Glomerular endothelial cell (primary cell): ENCODE measurements at regions not wholly inside any gene's neighbourhood (a gene's known extent, or its start where the extent isn't known, plus 50 kb on each side); places are given as distances from the start of the nearest gene placed in this dataset.
"Not testable (repeated sequence)": the region's sequence is repeated elsewhere in the genome, so short reads cannot be mapped to it uniquely, and the experiment has no call there.

Experiments
- DNase-seq: peaks from one replicate; pipeline ENCODE4 v3.0.0-alpha.2; 2011; ENCODE audit warnings: low read depth, low spot score; ENCODE audit errors: extremely low read depth

DNA sequence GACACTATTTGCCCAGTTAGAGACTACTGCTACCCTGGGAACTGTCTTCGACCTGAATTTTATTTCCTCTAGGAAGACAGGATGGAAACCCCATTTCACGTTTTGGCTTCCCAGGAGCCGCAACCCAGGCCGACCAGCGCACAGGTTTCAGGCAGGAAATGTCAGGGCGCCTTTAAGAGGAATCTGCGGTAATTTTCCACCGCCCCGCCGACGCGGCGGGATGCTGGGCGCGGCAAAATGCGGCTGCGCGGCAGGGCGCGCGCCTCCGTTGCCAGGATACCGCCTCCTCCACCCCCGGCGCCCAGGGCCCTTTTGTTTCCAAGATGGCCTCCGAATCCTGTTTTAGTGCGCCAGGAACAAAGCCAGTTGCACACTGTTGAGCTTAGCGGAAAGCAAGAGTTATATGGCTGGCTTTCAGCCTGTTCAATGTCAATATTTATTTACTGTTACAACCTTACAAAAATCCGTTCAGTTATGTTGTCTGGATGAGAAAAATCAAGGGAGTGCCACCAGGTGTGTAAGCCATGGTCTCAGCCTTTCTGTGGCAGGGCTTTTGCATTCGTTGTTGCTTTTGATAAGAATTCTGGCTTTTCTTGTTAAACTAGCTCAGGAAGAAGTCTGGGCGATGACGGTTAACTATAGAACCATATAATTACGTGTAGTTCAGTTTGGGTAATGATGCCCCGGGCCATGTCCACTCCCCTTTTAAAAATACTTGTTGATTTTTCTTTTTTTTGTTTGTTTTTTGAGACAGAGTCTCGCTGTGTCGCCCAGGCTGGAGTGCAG lies 79.7 kb upstream of the CHD2 start:
- no peak for DNase-seq

GRCh38 chr15:92821491-92822116 lies 78.5 kb upstream of the CHD2 start:
- no peak for DNase-seq

- DNase-seq, result no peak
Observed at GRCh38 chr15:92822216-92823144, 77.6 kb upstream of the CHD2 start.

DNA sequence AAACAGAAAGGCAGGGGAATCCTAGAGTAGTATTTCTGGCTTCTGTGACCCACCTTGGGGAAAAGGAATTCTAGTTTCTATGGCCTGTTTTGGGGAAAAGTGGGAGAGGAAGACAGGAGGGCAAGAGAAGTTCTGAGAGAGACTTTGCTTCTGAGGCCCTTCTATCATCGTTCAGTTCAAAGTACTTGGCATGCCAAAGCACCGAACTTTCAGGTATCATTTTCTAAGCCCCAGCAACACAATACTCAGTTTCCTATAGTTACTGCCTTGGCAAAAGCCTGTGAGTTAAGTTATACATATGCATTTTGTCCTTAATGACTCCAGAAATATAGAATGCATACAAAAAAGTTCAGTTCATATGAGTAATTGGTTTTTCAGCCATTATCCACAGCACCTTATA lies 74.1 kb upstream of the CHD2 start:
- no peak for DNase-seq

DNA sequence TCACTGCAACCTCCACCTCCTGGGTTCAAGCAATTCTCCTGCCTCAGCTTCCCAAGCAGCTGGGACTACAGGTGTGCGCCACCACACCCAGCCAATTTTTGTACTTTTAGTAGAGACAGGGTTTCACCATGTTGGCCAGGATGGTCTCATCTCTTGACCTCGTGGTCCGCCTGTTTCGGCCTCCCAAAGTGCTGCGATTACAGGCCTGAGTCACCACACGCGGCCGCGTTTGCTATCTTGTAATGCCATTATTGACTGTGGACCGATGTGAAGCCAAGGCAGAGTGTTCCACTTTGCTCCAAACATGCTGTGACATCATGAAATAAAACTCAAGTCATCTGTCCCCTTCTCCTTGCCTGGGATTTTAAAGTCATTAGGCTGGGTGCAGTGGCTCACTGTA lies 72.1 kb upstream of the CHD2 start:
- not testable (repeated sequence) for DNase-seq

GRCh38 chr15:92829875-92830274 lies 70.2 kb upstream of the CHD2 start:
- DNase-seq, result no peak

DNA sequence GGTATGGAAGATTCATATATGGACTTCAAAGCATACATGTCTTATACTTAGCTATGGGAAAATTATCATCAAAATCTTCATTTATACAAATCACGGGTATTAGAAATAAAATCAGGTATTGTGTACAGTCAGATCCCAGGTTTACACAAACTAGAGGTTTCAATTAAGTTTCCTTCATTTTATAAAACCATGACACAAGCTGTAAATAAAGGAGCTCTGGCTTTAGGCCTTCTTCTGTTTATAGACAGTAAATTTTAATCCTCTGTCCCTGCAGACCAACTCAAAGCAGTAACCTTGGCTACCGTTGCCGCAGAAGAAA lies 68.8 kb upstream of the CHD2 start:
- no peak for DNase-seq

DNA sequence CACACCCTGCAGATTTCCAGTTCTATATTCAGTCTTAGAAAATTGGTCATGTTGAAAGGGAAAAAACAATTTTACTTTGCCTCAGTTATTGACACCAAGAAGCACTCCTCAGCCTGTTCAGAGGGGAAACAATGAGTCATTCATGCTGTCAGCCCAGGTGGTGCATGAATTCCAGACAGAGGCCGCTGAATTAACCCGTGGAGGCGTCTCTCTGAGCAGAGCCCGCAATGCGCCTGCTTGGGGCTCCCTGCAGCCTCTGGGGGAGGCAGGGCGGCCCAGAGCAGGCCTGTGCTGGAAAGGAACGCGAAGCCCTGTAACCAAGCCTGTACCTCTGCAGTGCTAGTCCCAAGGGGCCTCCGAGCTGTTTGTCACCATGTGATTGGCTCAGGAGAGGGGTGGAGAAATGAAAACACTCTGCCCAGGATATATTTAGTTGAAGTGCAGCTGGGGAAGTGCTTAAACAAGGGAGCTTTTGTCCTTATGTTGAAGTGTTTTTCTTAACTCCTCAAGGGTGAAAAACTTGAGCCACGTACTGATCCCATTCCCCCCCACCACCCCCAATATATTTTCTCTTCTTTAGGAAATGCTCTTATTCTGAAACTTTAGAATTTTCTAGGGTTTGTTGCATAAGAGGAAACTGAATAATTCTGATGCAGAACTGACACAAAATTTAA lies 68.3 kb upstream of the CHD2 start:
- peak; percentile 60 for DNase-seq

DNA sequence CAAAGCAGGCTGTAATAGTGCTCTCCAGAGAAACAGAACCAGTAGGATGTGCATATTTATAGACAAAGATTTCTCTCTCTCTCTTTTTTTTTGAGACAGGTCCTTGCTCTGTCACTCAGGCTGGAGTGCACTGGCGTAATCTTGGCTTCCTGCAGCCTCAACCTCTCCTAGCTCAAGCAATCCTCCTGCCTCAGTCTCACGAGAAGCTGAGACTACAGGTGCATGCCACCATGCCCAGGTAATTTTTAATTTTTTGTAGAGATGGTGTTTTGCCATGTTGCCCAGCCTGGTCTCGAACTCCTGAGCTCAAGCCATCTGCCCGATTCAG lies 67.1 kb upstream of the CHD2 start:
- DNase-seq, result no peak

DNA sequence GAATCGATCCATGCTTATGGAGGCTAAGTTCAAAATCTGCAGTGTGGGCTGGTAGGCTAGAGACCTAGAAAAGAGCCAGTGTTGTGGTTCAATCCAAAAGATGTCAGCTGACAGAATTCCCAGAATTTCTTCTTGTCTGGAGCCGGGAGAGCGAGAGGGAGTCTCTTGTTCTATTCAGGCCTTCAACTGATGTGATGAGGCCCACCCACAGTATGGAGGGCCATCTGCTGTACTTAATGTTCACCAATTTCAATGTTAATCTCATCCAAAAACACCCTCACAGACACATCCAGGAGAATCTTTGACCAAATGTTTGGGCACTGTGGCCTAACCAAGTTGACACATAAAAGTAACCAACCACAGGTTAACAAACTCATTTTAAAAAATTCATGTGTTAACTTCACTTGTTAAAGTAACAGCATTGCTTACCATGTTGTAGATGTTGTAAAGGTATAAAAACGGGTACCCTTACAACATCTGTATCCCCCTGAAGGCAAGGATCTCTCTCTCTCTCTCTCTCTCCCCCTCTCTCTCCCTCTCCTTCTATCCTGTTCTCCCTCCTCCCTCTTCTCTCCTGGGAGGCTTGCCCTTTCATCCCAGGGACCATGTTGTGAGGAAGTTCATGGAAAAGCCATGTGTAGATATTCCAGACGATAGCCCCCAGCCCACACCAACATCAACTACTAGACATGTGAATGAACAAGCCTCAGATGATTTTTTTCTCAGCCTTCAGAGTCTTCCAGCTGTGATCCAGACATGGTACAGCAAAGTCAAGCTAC lies 66.4 kb upstream of the CHD2 start:
- no peak for DNase-seq

- no peak for DNase-seq
Observed at GRCh38 chr15:92839696-92840095, 60.4 kb upstream of the CHD2 start.

DNA sequence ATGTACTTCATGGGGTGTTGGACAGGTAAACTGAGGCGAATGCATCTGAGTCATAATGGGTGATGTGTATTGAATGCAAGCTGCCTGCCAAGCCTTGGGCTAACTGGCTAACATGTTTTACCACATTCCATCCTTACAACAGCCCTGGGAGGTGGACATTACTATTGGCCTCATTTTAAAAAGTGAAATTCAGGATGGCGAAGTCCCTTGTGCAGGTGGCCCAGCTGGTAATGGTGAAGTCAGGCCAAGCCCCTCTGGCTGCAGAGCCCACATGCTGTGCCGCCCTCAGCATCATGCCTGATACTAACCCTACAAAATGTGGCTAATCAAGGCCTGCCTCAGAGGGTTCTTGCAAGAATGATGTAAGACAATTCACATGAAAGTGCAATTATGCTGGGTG lies 60.0 kb upstream of the CHD2 start:
- no peak for DNase-seq

DNA sequence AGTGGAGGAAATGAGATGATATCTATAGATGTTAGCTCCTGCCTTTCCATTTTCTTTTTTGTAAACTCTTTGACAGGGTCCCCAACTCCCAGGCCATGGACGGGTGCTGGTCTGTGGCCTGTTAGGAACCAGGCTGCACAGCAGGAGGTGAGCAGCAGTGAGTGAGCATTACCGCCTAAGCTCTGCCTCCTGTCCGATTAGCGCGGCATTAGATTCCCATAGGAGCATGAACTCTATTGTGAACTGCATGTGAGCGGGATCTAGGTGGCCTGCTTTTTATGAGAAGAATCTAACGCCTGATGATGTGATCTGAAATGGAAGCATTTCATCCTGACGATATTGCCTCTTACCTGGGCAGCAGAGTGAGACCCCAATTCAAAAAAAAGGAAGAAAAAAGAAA lies 56.8 kb upstream of the CHD2 start:
- DNase-seq, result no peak

- no peak for DNase-seq
Observed at GRCh38 chr15:92843814-92844213, 56.3 kb upstream of the CHD2 start.

GRCh38 chr15:92845126-92845508 lies 55.0 kb upstream of the CHD2 start:
- DNase-seq, result peak; percentile 54

DNA sequence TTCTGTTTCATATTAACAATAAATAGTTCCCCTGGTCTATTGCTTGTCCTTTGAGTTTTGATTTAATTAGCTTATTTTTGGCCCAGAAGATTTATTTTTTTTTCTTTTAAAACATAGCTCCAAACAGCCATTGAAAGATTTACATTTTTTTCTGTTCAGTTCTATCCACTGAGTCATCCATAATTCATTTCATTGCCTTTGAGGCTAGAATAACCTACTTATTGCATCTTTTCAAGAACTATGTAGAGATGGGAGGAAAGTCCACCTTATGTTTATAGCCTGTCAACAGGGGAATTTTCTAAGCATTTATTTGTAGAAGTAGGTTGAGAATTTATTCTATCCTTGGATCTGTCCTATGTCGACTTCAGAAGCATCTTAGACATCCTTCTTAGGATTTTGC lies 53.4 kb upstream of the CHD2 start:
- no peak for DNase-seq

DNA sequence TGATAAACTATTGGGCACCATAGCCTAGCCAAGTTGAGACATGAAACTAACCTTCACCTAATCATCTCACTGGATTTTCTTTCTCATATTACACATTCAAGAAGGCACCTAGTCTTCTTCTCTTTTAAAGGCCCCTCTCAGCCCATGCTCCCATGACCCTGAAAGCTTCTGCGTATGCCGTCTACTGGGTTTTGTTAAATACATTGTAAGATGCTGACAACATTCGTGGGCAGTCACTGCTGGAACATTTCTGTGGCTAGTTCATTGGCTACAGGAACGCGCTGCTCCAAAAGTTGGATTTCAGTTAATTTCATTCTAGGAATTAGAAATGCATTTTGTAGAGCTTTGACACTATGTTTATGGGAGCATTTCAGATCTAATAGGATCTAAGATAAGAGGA lies 52.3 kb upstream of the CHD2 start:
- DNase-seq, result no peak

GRCh38 chr15:92848464-92848851 lies 51.7 kb upstream of the CHD2 start:
- DNase-seq, result no peak

- DNase-seq, result no peak
Observed at GRCh38 chr15:92848852-92849598, 51.1 kb upstream of the CHD2 start.

GRCh38 chr15:92850218-92850617 lies 49.9 kb upstream of the CHD2 start:
- DNase-seq, result not testable (repeated sequence)
